Karpas-422 (cell line): ENCODE measurements at regions not wholly inside any gene's neighbourhood (a gene's known extent, or its start where the extent isn't known, plus 50 kb on each side); places are given as distances from the start of the nearest gene placed in this dataset.

Source experiments
- DNase-seq: peaks from one replicate; pipeline ENCODE4 v3.0.0-alpha.2; 2015
- H2AFZ ChIP-seq: fragments of 200-600 bp; sonication (generic); 2 replicates; pipeline ENCODE4 v1.6.1; 2014; ENCODE audit warnings: antibody characterized with exemption, low read length, mixed read lengths
- H3K27ac ChIP-seq: fragments of 200-600 bp; sonication (generic); 2 replicates; pipeline ENCODE4 v1.5.1; 2014; ENCODE audit warnings: mild to moderate bottlenecking, low read length, moderate library complexity
- H3K27me3 ChIP-seq: fragments of 200-600 bp; sonication (generic); 2 replicates; pipeline ENCODE4 v1.6.1; 2014; ENCODE audit warnings: low read length, mixed read lengths
- H3K36me3 ChIP-seq: fragments of 200-600 bp; sonication (generic); 2 replicates; pipeline ENCODE4 v1.6.1; 2014; ENCODE audit warnings: low read length, mixed read lengths; ENCODE audit not compliant: insufficient read depth
- H3K4me1 ChIP-seq: fragments of 200-600 bp; sonication (generic); 2 replicates; pipeline ENCODE4 v1.6.1; 2014; ENCODE audit warnings: mild to moderate bottlenecking, low read length, mixed read lengths
- H3K4me2 ChIP-seq: fragments of 200-600 bp; sonication (generic); 2 replicates; pipeline ENCODE4 v1.6.1; 2014; ENCODE audit warnings: low read length, low read depth, mild to moderate bottlenecking; ENCODE audit not compliant: poor library complexity, severe bottlenecking
- H3K4me3 ChIP-seq: fragments of 200-600 bp; sonication (generic); 2 replicates; pipeline ENCODE4 v1.5.1; 2014; ENCODE audit warnings: mild to moderate bottlenecking, antibody characterized with exemption, low read length, mixed read lengths
- H3K79me2 ChIP-seq: fragments of 200-600 bp; sonication (generic); 2 replicates; pipeline ENCODE4 v1.6.1; 2014; ENCODE audit warnings: mild to moderate bottlenecking, low read length, mixed read lengths
- H3K9ac ChIP-seq: fragments of 200-600 bp; sonication (generic); 2 replicates; pipeline ENCODE4 v1.6.0; 2014; ENCODE audit warnings: low read length
- H3K9me2 ChIP-seq: fragments of 200-600 bp; sonication (generic), shearing (Covaris generic); replicated peaks from 2 replicates; pipeline ENCODE4 v1.6.0; 2014; ENCODE audit warnings: mild to moderate bottlenecking, low read length, moderate library complexity; ENCODE audit not compliant: insufficient read depth
- H3K9me3 ChIP-seq: fragments of 300-700, 200-600 bp; sonication (generic); 2 replicates; pipeline ENCODE4 v1.6.1; 2014; ENCODE audit warnings: low read length, mixed read lengths
- H4K20me1 ChIP-seq: fragments of 200-600 bp; sonication (generic); 2 replicates; pipeline ENCODE4 v1.6.1; 2014; ENCODE audit warnings: mild to moderate bottlenecking, antibody characterized with exemption, low read length, low read depth; ENCODE audit not compliant: insufficient read depth

DNA sequence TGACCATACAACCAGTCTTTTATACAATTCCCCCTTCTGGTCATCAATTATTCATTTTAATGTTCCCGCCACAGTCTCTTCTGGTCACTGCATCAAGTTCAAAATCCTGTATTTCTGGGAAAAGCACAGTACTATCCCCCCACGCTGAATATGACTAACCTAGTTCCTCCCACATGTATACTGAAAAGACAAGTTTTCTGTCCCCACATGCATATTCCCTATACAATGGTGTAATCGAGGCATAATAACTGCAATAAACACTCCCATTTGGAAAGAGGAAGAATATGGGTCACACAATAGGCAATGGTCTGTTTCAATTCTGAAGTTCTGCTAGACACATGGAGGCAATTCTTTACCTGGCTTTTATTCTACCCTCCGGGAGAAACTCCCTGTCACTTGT lies 344.9 kb downstream of the EFNA5 start:
- H3K79me2 ChIP-seq, result no peaks in the 10 kb centered on the region
- no peak overlapping the region for H3K4me3 ChIP-seq
- peaks cover 2% of the 10 kb centered on the region; the same call in 1 of the 2 replicates for H3K9me3 ChIP-seq
- no peak overlapping the region for H3K4me2 ChIP-seq
- no peaks in the 10 kb centered on the region for H3K9me2 ChIP-seq
- no peak for DNase-seq
- H3K36me3 ChIP-seq, result no peaks in the 10 kb centered on the region
- no peaks in the 10 kb centered on the region for H3K27me3 ChIP-seq
- H4K20me1 ChIP-seq, result no peaks in the 10 kb centered on the region
- H3K4me1 ChIP-seq, result no peaks in the 10 kb centered on the region
- H3K9ac ChIP-seq, result no peak overlapping the region
- no peak overlapping the region for H3K27ac ChIP-seq
- no peak overlapping the region for H2AFZ ChIP-seq

DNA sequence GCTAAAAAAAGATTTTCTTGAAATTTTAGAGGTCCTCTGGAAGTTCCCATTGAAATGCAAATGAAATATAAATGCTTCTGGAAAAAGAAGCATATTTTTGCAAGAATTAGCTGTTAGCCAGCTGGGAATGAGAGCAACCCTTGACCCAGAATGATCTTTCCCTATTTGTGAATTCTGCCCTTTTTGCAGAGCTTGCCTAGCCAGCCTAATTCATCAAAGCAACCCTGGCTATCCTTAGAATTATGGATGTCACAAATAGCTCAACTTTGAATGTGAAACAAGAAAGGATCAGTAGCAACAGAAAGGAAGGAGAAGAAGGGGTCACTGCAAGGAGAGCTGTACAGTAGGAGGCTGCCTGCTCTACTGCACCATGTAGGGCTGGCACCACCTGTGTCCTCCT lies 345.9 kb downstream of the EFNA5 start:
- Histone ChIP-seq H3K9ac (no peak overlapping the region), H3K36me3 (no peaks in the 10 kb centered on the region), H3K79me2 (no peaks in the 10 kb centered on the region), H4K20me1 (no peaks in the 10 kb centered on the region), H3K4me3 (no peak overlapping the region), H3K27me3 (no peaks in the 10 kb centered on the region), H3K9me2 (no peaks in the 10 kb centered on the region), H3K4me1 (no peaks in the 10 kb centered on the region), H3K27ac (no peak overlapping the region), H2AFZ (no peak overlapping the region), H3K9me3 (no peaks in the 10 kb centered on the region; the same call in 1 of the 2 replicates), H3K4me2 (no peak overlapping the region)
- no peak for DNase-seq

DNA sequence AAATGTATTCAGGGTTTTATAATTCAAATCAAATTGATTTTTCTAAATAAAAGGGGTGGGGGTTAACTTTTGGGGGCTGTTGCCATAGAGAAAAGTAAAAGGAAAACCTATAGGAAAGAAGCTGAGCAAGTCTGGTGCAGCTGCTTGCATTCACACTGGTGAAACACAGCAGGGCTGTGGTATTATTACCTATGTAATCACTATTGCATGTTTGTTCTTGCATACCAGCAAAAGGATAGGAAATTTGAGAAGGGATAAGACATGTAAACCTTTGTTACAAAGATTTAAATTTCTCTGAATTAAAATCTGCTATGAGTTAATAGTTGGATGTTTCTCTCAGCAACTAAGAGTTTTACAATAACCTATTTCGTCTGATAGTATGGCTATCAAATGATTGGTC lies 346.7 kb downstream of the EFNA5 start:
- H2AFZ ChIP-seq, result no peak overlapping the region
- H3K9ac ChIP-seq, result no peak overlapping the region
- H3K4me2 ChIP-seq, result no peak overlapping the region
- no peaks in the 10 kb centered on the region for H3K36me3 ChIP-seq
- no peaks in the 10 kb centered on the region for H3K4me1 ChIP-seq
- H3K27ac ChIP-seq, result no peak overlapping the region
- H3K79me2 ChIP-seq, result no peaks in the 10 kb centered on the region
- no peaks in the 10 kb centered on the region; the same call in 1 of the 2 replicates for H3K9me3 ChIP-seq
- H3K4me3 ChIP-seq, result no peak overlapping the region
- H3K9me2 ChIP-seq, result no peaks in the 10 kb centered on the region
- DNase-seq, result no peak
- H4K20me1 ChIP-seq, result no peaks in the 10 kb centered on the region
- no peaks in the 10 kb centered on the region for H3K27me3 ChIP-seq

DNA sequence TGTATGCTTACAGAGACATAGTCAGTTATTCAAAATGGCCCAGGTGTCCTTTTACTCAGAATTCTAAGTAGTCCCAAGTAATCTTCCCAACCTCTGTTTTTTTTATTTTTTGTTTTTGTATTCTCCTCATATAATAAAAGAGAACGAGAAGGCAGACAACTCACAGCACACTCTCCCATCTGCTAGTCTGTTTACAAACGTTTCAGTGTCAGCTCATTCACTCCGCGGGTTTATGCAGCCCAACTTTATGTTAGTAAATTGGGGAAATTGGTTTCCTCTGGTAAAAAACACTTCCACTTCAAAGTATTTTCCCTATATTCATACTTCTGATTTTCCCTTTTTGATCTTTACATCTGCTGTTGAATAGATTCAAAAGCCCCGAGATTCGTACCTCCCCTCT lies 347.2 kb downstream of the EFNA5 start:
- H3K27ac ChIP-seq, result no peak overlapping the region
- no peaks in the 10 kb centered on the region for H3K27me3 ChIP-seq
- no peaks in the 10 kb centered on the region for H3K36me3 ChIP-seq
- H3K9me2 ChIP-seq, result no peaks in the 10 kb centered on the region
- H4K20me1 ChIP-seq, result no peaks in the 10 kb centered on the region
- no peaks in the 10 kb centered on the region; the same call in 1 of the 2 replicates for H3K9me3 ChIP-seq
- no peak overlapping the region for H3K9ac ChIP-seq
- no peak overlapping the region for H2AFZ ChIP-seq
- no peak overlapping the region for H3K4me2 ChIP-seq
- no peaks in the 10 kb centered on the region for H3K79me2 ChIP-seq
- DNase-seq, result no peak
- no peaks in the 10 kb centered on the region for H3K4me1 ChIP-seq
- no peak overlapping the region for H3K4me3 ChIP-seq

DNA sequence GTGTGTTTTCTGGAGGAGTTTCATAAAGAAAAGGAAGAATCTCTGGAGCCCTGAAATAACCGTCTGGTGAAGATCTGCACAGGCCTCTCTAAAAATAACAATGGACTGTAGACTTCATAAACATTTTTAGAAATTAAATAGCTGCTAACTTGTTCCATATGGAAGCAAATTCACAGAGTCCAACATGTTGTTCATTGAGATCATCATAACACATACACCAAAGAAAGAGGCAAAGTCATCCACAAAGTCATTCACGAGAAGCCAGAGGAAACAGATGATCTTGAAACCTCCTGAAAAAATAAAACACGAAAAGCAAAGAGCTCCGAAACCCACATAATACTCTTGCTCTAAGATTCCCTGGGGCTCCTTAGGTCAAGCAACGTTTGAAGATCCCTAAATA lies 347.8 kb downstream of the EFNA5 start:
- Histone ChIP-seq H3K27ac (no peak overlapping the region), H4K20me1 (no peaks in the 10 kb centered on the region), H3K4me3 (no peak overlapping the region), H2AFZ (no peak overlapping the region), H3K9me3 (no peaks in the 10 kb centered on the region; the same call in 1 of the 2 replicates), H3K4me2 (no peak overlapping the region), H3K9ac (no peak overlapping the region), H3K27me3 (no peaks in the 10 kb centered on the region), H3K36me3 (no peaks in the 10 kb centered on the region), H3K4me1 (no peaks in the 10 kb centered on the region), H3K9me2 (no peaks in the 10 kb centered on the region), H3K79me2 (no peaks in the 10 kb centered on the region)
- no peak for DNase-seq

DNA sequence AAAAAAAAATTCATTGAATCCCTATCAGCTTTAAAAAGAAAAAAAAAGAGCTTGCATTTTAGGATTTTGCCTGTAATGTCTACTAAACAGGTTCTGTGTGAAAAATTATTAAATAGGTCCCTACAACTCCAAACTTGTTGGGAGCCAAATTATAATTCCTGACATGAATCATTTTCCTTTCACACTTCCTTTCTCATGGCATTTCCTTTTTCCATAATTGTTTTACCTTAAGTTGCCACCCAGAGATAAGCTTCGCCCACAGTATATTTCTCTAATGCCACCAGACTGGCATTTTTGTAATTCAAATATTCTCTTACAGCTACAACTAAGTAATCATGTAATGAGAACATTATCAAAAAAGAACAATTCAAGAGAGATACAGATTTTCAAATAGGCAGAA lies 348.8 kb downstream of the EFNA5 start:
- Histone ChIP-seq H2AFZ (no peak overlapping the region), H3K4me1 (no peaks in the 10 kb centered on the region), H3K9me2 (no peaks in the 10 kb centered on the region), H3K79me2 (no peaks in the 10 kb centered on the region), H3K9me3 (no peaks in the 10 kb centered on the region; the same call in 1 of the 2 replicates), H3K27me3 (no peaks in the 10 kb centered on the region), H3K4me3 (no peak overlapping the region), H3K36me3 (no peaks in the 10 kb centered on the region), H3K9ac (no peak overlapping the region), H3K27ac (no peak overlapping the region), H4K20me1 (no peaks in the 10 kb centered on the region), H3K4me2 (no peak overlapping the region)
- DNase-seq, result no peak

DNA sequence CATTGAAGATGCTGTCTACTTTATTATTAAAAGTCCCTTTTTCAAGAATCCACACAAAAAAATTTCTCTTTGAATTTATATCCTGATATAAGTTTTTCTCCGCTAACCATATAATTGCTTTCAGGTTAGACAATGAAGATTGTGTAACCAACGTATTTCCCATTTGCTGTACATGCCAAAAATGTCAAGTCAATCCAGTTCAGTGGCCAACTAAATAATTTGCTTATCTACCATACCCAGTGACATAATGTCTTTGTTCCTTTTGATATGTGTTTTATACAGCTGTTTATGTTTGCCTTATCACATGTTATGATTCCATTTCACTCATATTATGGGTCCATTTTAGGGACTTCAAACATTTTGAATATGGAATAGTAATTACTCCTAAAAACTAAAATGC lies 349.9 kb downstream of the EFNA5 start:
- Histone ChIP-seq H3K9me2 (no peaks in the 10 kb centered on the region), H2AFZ (no peak overlapping the region), H3K4me1 (no peaks in the 10 kb centered on the region)

DNA sequence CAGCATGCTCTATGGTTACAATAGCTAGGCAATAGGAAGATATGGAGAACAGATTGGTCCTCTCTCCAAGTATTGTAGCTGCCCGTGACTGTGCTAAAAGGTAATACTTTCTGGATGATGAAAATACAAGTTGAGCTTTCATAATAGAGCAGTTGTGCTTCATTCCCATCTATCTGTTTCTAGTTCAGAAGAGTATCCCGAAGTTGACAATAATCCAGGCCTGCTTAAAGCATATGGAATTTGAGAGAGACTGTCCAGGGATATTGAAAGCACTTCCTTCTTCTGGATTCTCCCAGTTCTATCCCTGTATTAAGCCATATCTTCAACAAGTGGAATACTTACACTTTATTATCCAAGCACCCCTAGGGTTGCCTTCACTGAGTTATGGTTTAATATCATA lies 350.4 kb downstream of the EFNA5 start:
- H2AFZ ChIP-seq, result no peak overlapping the region
- H3K9me2 ChIP-seq, result no peaks in the 10 kb centered on the region
- H3K36me3 ChIP-seq, result no peaks in the 10 kb centered on the region
- H3K4me2 ChIP-seq, result no peak overlapping the region
- H3K4me3 ChIP-seq, result no peak overlapping the region
- no peaks in the 10 kb centered on the region for H4K20me1 ChIP-seq
- no peak for DNase-seq
- no peak overlapping the region for H3K27ac ChIP-seq
- no peaks in the 10 kb centered on the region for H3K27me3 ChIP-seq
- no peak overlapping the region for H3K9ac ChIP-seq
- H3K9me3 ChIP-seq, result no peaks in the 10 kb centered on the region; the same call in none of the 2 replicates
- no peaks in the 10 kb centered on the region for H3K79me2 ChIP-seq
- no peaks in the 10 kb centered on the region for H3K4me1 ChIP-seq

More for the DNA sequence above, 349.9 kb downstream of the EFNA5 start:
- no peak for DNase-seq
- H3K9me3 ChIP-seq, result no peaks in the 10 kb centered on the region; the same call in none of the 2 replicates
- H3K27me3 ChIP-seq, result no peaks in the 10 kb centered on the region
- H3K4me2 ChIP-seq, result no peak overlapping the region
- H3K9ac ChIP-seq, result no peak overlapping the region
- H3K36me3 ChIP-seq, result no peaks in the 10 kb centered on the region
- H3K79me2 ChIP-seq, result no peaks in the 10 kb centered on the region
- H4K20me1 ChIP-seq, result no peaks in the 10 kb centered on the region
- H3K4me3 ChIP-seq, result no peak overlapping the region
- no peak overlapping the region for H3K27ac ChIP-seq

DNA sequence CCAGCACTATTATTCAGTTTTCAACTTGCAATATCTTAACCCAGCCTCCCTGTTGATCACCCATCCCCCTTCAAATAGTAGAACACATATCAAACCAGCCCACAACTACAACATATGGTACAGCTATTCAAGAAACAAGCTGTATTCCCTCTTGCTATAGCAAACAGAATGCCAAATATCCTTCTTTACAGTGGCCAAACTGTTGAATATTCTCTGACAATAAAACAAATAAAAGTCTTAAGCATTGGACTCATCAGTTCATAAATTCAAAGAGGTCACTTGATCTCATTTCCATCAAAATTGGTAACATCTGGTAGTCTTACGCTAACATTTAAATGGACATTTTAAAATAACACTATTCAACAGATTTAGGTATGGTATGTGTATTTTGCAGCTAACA lies 350.8 kb downstream of the EFNA5 start:
- Histone ChIP-seq H3K9me2 (no peaks in the 10 kb centered on the region), H3K9ac (no peak overlapping the region), H3K27ac (no peak overlapping the region), H3K79me2 (no peaks in the 10 kb centered on the region), H3K36me3 (no peaks in the 10 kb centered on the region), H2AFZ (no peak overlapping the region), H3K4me1 (no peaks in the 10 kb centered on the region), H4K20me1 (no peaks in the 10 kb centered on the region), H3K4me3 (no peak overlapping the region), H3K4me2 (no peak overlapping the region), H3K9me3 (no peaks in the 10 kb centered on the region; the same call in none of the 2 replicates), H3K27me3 (no peaks in the 10 kb centered on the region)
- DNase-seq, result no peak
